SK-N-SH (cell line): ENCODE measurements at regions not wholly inside any gene's neighbourhood (a gene's known extent, or its start where the extent isn't known, plus 50 kb on each side); places are given as distances from the start of the nearest gene placed in this dataset.

Source experiments
- CTCF ChIA-PET: fragments of 300-600, 350-600 bp; formaldehyde crosslinking; extraction: SDS; loops from one replicate; lab custom pipeline; 2021; lab: Yijun Ruan, JAX
- POLR2A ChIA-PET: fragments of 350-600 bp; sonication (Branson Sonifier 250); formaldehyde crosslinking; extraction: SDS; loops from one replicate; lab custom pipeline; 2020; ENCODE audit warnings: antibody characterized with exemption, inconsistent platforms; lab: Yijun Ruan, JAX
- DNase-seq: peaks from one replicate; pipeline ENCODE4 v3.0.0; 2012
- H2AFZ ChIP-seq: fragments of 200-600 bp; sonication (generic); 2 replicates; pipeline ENCODE4 v1.8.1; 2016; ENCODE audit warnings: antibody characterized with exemption, mild to moderate bottlenecking, low read depth
- H3F3A ChIP-seq: fragments of 200-600 bp; sonication (generic); replicated peaks from 2 replicates; pipeline ENCODE3; 2016; ENCODE audit warnings: antibody characterized with exemption, mild to moderate bottlenecking; ENCODE audit not compliant: insufficient read depth
- H3K27ac ChIP-seq, 2 experiments: fragments of 200-500 bp in 1 of 2; fragments of 200-600 bp in 1 of 2; sonication (Bioruptor generic) in 1 of 2; sonication (generic), shearing (Covaris generic) in 1 of 2; 2 replicates each; pipeline versions ENCODE4 v1.5.1 to v1.6.1; 2014 to 2016; ENCODE audit warnings: low read depth in 2 of 2, inconsistent platforms in 1 of 2, low read length in 1 of 2, mild to moderate bottlenecking in 1 of 2, mixed read lengths in 1 of 2
- H3K27me3 ChIP-seq: fragments of 200-600 bp; sonication (generic), shearing (Covaris generic); 2 replicates; pipeline ENCODE4 v1.6.1; 2016; ENCODE audit warnings: mixed run types; ENCODE audit not compliant: insufficient read depth
- H3K36me3 ChIP-seq, 2 experiments: fragments of 200-500 bp in 1 of 2; fragments of 200-600 bp in 1 of 2; sonication (Bioruptor generic) in 1 of 2; sonication (generic) in 1 of 2; replicated peaks in 1 of 2; 2 replicates each; pipeline versions ENCODE3 to v1.5.1; 2014 to 2016; ENCODE audit warnings: low read length in 1 of 2, mild to moderate bottlenecking in 1 of 2; ENCODE audit not compliant: insufficient read depth in 2 of 2, control insufficient read depth in 1 of 2
- H3K4me1 ChIP-seq, 2 experiments: fragments of 200-500 bp in 1 of 2; fragments of 200-600 bp in 1 of 2; sonication (Bioruptor generic) in 1 of 2; sonication (generic), shearing (Covaris generic) in 1 of 2; 2 replicates each; pipeline versions ENCODE4 v1.5.1 to v1.6.1; 2014 to 2016; ENCODE audit warnings: low read depth in 1 of 2, low read length in 1 of 2, mixed run types in 1 of 2; ENCODE audit not compliant: insufficient read depth in 2 of 2, control insufficient read depth in 1 of 2
- H3K4me2 ChIP-seq: fragments of 200-600 bp; sonication (generic), shearing (Covaris generic); 2 replicates; pipeline ENCODE4 v1.6.1; 2017; ENCODE audit warnings: mixed run types
- H3K4me3 ChIP-seq, 2 experiments: fragments of 200-500 bp in 1 of 2; fragments of 200-600 bp in 1 of 2; sonication (Bioruptor generic) in 1 of 2; sonication (generic), shearing (Covaris generic) in 1 of 2; 2 replicates each; pipeline versions ENCODE4 v1.5.1 to v1.8.1; 2014 to 2016; ENCODE audit warnings: low read depth in 2 of 2, inconsistent platforms in 1 of 2, low read length in 1 of 2, mild to moderate bottlenecking in 1 of 2, mixed read lengths in 1 of 2, moderate library complexity in 1 of 2
- H3K79me2 ChIP-seq: fragments of 200-600 bp; sonication (generic); 2 replicates; pipeline ENCODE4 v1.8.1; 2017; ENCODE audit warnings: mild to moderate bottlenecking; ENCODE audit not compliant: insufficient read depth
- H3K9ac ChIP-seq: fragments of 200-600 bp; sonication (generic); 2 replicates; pipeline ENCODE4 v1.6.1; 2017; ENCODE audit warnings: mixed run types
- H3K9me2 ChIP-seq: fragments of 200-600 bp; sonication (generic); 2 replicates; pipeline ENCODE4 v1.6.1; 2017; ENCODE audit warnings: mixed run types
- H3K9me3 ChIP-seq: fragments of 200-600 bp; sonication (generic); 2 replicates; pipeline ENCODE4 v1.6.1; 2017; ENCODE audit warnings: mixed run types, mild to moderate bottlenecking, moderate library complexity
- H4K20me1 ChIP-seq: fragments of 200-600 bp; sonication (generic); 2 replicates; pipeline ENCODE4 v1.6.1; 2017; ENCODE audit warnings: mild to moderate bottlenecking, mixed run types; ENCODE audit not compliant: insufficient read depth
- CHD2 ChIP-seq: fragments of 150-350 bp; IDR thresholded peaks from 2 replicates; pipeline ENCODE4 v1.6.1; 2018; ENCODE audit warnings: low read length; ENCODE audit not compliant: partially characterized antibody
- CTCF ChIP-seq: fragments of 200-600 bp; sonication (generic); IDR thresholded peaks from 2 replicates; pipeline ENCODE4 v1.6.1; 2017; ENCODE audit warnings: antibody characterized with exemption, mild to moderate bottlenecking, moderate library complexity
- EP300 ChIP-seq, 2 experiments: IDR thresholded peaks; 2 replicates each; pipeline versions ENCODE4 v1.4.0 to v1.6.1; 2012; ENCODE audit warnings: borderline replicate concordance in 1 of 2, low read depth in 1 of 2, low read length in 1 of 2
- EZH2phosphoT487 ChIP-seq: fragments of 200-600 bp; sonication (generic); IDR thresholded peaks from 2 replicates; pipeline ENCODE4 v1.6.1; 2017; ENCODE audit warnings: low read depth, mixed run types, mild to moderate bottlenecking, antibody characterized with exemption, moderate library complexity, borderline replicate concordance
- FOXJ3 ChIP-seq: sonication (generic); formaldehyde crosslinking; IDR thresholded peaks from 2 replicates; pipeline ENCODE4 v1.5.1; 2020; ENCODE audit warnings: mild to moderate bottlenecking, missing genetic modification reagents
- FOXM1 ChIP-seq: IDR thresholded peaks from 2 replicates; pipeline ENCODE4 v1.4.0; 2012; ENCODE audit warnings: low read depth, mild to moderate bottlenecking
- GATA2 ChIP-seq: sonication (generic); formaldehyde crosslinking; IDR thresholded peaks from 2 replicates; pipeline ENCODE4 v1.5.0; 2020; ENCODE audit warnings: mild to moderate bottlenecking, missing genetic modification reagents
- JUND ChIP-seq: IDR thresholded peaks from 2 replicates; pipeline ENCODE4 v1.4.0; 2012
- MEF2A ChIP-seq: IDR thresholded peaks from 2 replicates; pipeline ENCODE4 v1.4.0; 2012; ENCODE audit warnings: low read depth, borderline replicate concordance
- MXI1 ChIP-seq: IDR thresholded peaks from 2 replicates; pipeline ENCODE4 v1.6.1; 2012; ENCODE audit warnings: mild to moderate bottlenecking, low read depth, low read length, improper control_type of control experiment
- NFIC ChIP-seq: IDR thresholded peaks from 2 replicates; pipeline ENCODE4 v1.4.0; 2012; ENCODE audit warnings: borderline replicate concordance
- NRF1 ChIP-seq: IDR thresholded peaks from 2 replicates; pipeline ENCODE4 v1.6.1; 2012; ENCODE audit warnings: low read depth, mild to moderate bottlenecking, low read length
- POLR2AphosphoS5 ChIP-seq: IDR thresholded peaks from 2 replicates; pipeline ENCODE4 v1.6.1; 2012; ENCODE audit warnings: low read depth, low read length
- RFX5 ChIP-seq: IDR thresholded peaks from 2 replicates; pipeline ENCODE4 v1.6.1; 2012; ENCODE audit warnings: mild to moderate bottlenecking, improper control_type of control experiment, low read length
- RXRA ChIP-seq: IDR thresholded peaks from 2 replicates; pipeline ENCODE4 v1.4.0; 2012; ENCODE audit warnings: low read depth, mild to moderate bottlenecking, borderline replicate concordance
- SIN3A ChIP-seq: IDR thresholded peaks from 2 replicates; pipeline ENCODE4 v1.6.1; 2012; ENCODE audit warnings: low read depth, mild to moderate bottlenecking, low read length, moderate library complexity, borderline replicate concordance
- SMC3 ChIP-seq: IDR thresholded peaks from 2 replicates; pipeline ENCODE4 v1.6.1; 2012; ENCODE audit warnings: low read depth, low read length, improper control_type of control experiment
- TAF1 ChIP-seq: IDR thresholded peaks from 2 replicates; pipeline ENCODE4 v1.6.1; 2012; ENCODE audit warnings: low read depth, mild to moderate bottlenecking, low read length, moderate library complexity, borderline replicate concordance
- TCF12 ChIP-seq: IDR thresholded peaks from 2 replicates; pipeline ENCODE4 v1.4.0; 2012
- TEAD4 ChIP-seq: IDR thresholded peaks from 2 replicates; pipeline ENCODE4 v1.4.0; 2012; ENCODE audit warnings: mild to moderate bottlenecking, borderline replicate concordance; ENCODE audit not compliant: insufficient read depth
- USF1 ChIP-seq: IDR thresholded peaks from 2 replicates; pipeline ENCODE4 v1.4.0; 2012; ENCODE audit warnings: low read depth, borderline replicate concordance
- USF2 ChIP-seq: fragments of 150-350 bp; IDR thresholded peaks from 2 replicates; pipeline ENCODE4 v1.6.1; 2017; ENCODE audit warnings: antibody characterized with exemption, low read length, low read depth, borderline replicate concordance
- YY1 ChIP-seq: IDR thresholded peaks from 2 replicates; pipeline ENCODE4 v1.4.0; 2012; ENCODE audit warnings: low read depth, mild to moderate bottlenecking
- ZBTB33 ChIP-seq: IDR thresholded peaks from 2 replicates; pipeline ENCODE4 v1.4.0; 2012; ENCODE audit warnings: low read depth, borderline replicate concordance
- WGBS: methylation state at CpG from one replicate; pipeline ENCODE4 v1.1.6; 2017; ENCODE audit warnings: low lambda C conversion rate; 5-methylcytosine and 5-hydroxymethylcytosine counted together

GRCh38 chr1:168424281-168424680 lies 119.5 kb downstream of the XCL2 start:
- Histone ChIP-seq H3K27me3 (no peaks in the 10 kb centered on the region), H3K79me2 (no peaks in the 10 kb centered on the region), H3K36me3 (no peaks in the 10 kb centered on the region), H4K20me1 (no peaks in the 10 kb centered on the region), H3F3A (no peaks in the 10 kb centered on the region), H3K4me2 (no peak overlapping the region), H3K9ac (no peak overlapping the region), H3K27ac (no peak overlapping the region), H2AFZ (no peak overlapping the region), H3K9me3 (no peaks in the 10 kb centered on the region), H3K4me3 (no peak overlapping the region), H3K4me1 (peaks cover 8 to 14% of the 10 kb centered on the region in 2 experiments), H3K9me2 (no peaks in the 10 kb centered on the region)
- ChIA-PET CTCF (interaction anchor here (3.3 kb wide), 1 partner anchor 81 kb away, joined by 14 read pairs; no protein-coding TSS in a partner anchor), POLR2A (no interaction called here)
- TF ChIP-seq JUND (no peak), RXRA (no peak), NRF1 (no peak), NFIC (no peak), FOXJ3 (no peak), MEF2A (no peak), TEAD4 (no peak), ZBTB33 (no peak), RFX5 (no peak), TCF12 (no peak), GATA2 (no peak), SMC3 (no peak), SIN3A (no peak)
- 93% methylated on average over 2 of the region's 2 CpGs for WGBS
- no peak for DNase-seq

GRCh38 chr1:168422203-168422847 lies 121.5 kb downstream of the XCL2 start:
- DNase-seq: no peak
- Histone ChIP-seq H3K9me2 (no peaks in the 10 kb centered on the region), H3K9me3 (no peaks in the 10 kb centered on the region), H3K36me3 (no peaks in the 10 kb centered on the region), H3K27ac (no peak overlapping the region), H2AFZ (no peak overlapping the region), H3K79me2 (no peaks in the 10 kb centered on the region), H3K4me2 (no peak overlapping the region), H3K4me3 (no peak overlapping the region), H4K20me1 (no peaks in the 10 kb centered on the region), H3F3A (no peaks in the 10 kb centered on the region), H3K27me3 (no peaks in the 10 kb centered on the region), H3K9ac (no peak overlapping the region), H3K4me1 (peaks cover 7 to 9% of the 10 kb centered on the region in 2 experiments)
- CTCF ChIA-PET: interaction anchor here (0.9 to 3.3 kb wide), 3 partner anchors 17 to 926 kb away, joined by 4 to 14 read pairs (median 5); no protein-coding TSS in a partner anchor
- WGBS: 50% methylated on average over 1 of the region's 1 CpG
- POLR2A ChIA-PET: no interaction called here
- TF ChIP-seq YY1: no peak
- no peak for TF ChIP-seq TAF1
- no peak for TF ChIP-seq MXI1
- TF ChIP-seq USF2: no peak
- no peak for TF ChIP-seq EZH2phosphoT487
- TF ChIP-seq POLR2AphosphoS5: no peak
- no peak for TF ChIP-seq USF1
- no peak for TF ChIP-seq CHD2
- no peak for TF ChIP-seq FOXM1
- no peak for TF ChIP-seq TCF12
- no peak for TF ChIP-seq GATA2
- TF ChIP-seq SMC3: no peak
- no peak for TF ChIP-seq SIN3A
- TF ChIP-seq JUND: no peak
- no peak for TF ChIP-seq CTCF
- no peak for TF ChIP-seq TEAD4
- TF ChIP-seq EP300 (IDR thresholded peaks at IDR 0.05; ENCODE audit: borderline replicate concordance in 1 of 2, low read depth in 1 of 2, low read length in 1 of 2): no peak
